RWPE1 (cell line): ENCODE measurements at regions not wholly inside any gene's neighbourhood (a gene's known extent, or its start where the extent isn't known, plus 50 kb on each side); places are given as distances from the start of the nearest gene placed in this dataset.

Source experiments
- CTCF ChIA-PET: fragments of 350-600 bp; sonication (Branson Sonifier 250); formaldehyde crosslinking; extraction: SDS; loops from one replicate; lab custom pipeline; 2021; lab: Yijun Ruan, JAX
- POLR2A ChIA-PET: fragments of 400-600 bp; formaldehyde crosslinking; extraction: SDS; loops from one replicate; lab custom pipeline; 2020; ENCODE audit warnings: antibody characterized with exemption; ENCODE audit not compliant: low non-redundant PET; lab: Yijun Ruan, JAX
- DNase-seq: peaks from one replicate; pipeline ENCODE4 v3.0.0; 2012; ENCODE audit warnings: low spot score
- H3K27ac ChIP-seq: fragments of 450-650 bp; 2 replicates; pipeline ENCODE4 v1.5.1; 2017
- CTCF ChIP-seq: fragments of 450-650 bp; conservative IDR thresholded peaks from 2 replicates; pipeline ENCODE4 v1.5.1; 2017; ENCODE audit warnings: low read depth, mild to moderate bottlenecking

- POLR2A ChIA-PET: no interaction called here
- TF ChIP-seq CTCF: no peak
- CTCF ChIA-PET: no interaction called here
Measured at GRCh38 chr2:144020047-144020446, 499.9 kb downstream of the ZEB2 start.

GRCh38 chr2:144015655-144016245 is 504.2 kb downstream of the ZEB2 start:
- CTCF ChIA-PET: no interaction called here
- no peak overlapping the region for H3K27ac ChIP-seq
- DNase-seq: peak; percentile 51
- POLR2A ChIA-PET: no interaction called here
- no peak for TF ChIP-seq CTCF

More at GRCh38 chr2:144020047-144020446, 499.9 kb downstream of the ZEB2 start:
- DNase-seq: no peak
- no peak overlapping the region for H3K27ac ChIP-seq

DNA sequence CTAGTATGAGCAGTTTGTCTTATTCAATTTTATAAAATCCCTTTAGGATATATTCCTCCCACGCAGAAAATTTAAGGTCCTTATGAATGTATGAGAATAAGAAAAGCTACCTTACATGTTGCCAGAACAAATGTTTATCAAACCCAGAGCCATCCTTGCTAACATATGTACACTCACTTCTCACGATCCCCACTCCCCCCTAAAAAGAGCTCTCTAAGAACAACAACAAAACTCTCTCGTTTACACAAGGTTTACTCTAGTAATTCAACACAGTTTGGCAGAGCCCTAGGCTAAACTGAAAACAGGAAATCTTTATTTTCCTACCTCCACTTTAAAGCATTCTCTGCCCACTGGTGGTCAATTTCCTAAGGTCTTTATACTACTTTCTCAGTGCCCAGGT is 504.9 kb downstream of the ZEB2 start:
- no peak for TF ChIP-seq CTCF
- ChIA-PET POLR2A (no interaction called here), CTCF (no interaction called here)
- no peak overlapping the region for H3K27ac ChIP-seq
- DNase-seq: no peak

GRCh38 chr2:144014103-144014502 is 505.8 kb downstream of the ZEB2 start:
- no peak for TF ChIP-seq CTCF
- DNase-seq: no peak
- H3K27ac ChIP-seq: no peak overlapping the region
- ChIA-PET CTCF (no interaction called here), POLR2A (no interaction called here)

- CTCF ChIA-PET: no interaction called here
- no peak for TF ChIP-seq CTCF
- DNase-seq: peak; percentile 8
- POLR2A ChIA-PET: no interaction called here
- H3K27ac ChIP-seq: no peak overlapping the region
Measured at GRCh38 chr2:144012304-144012703, 507.6 kb downstream of the ZEB2 start.

GRCh38 chr2:144011553-144011952 is 508.4 kb downstream of the ZEB2 start:
- no peak for TF ChIP-seq CTCF
- no peak overlapping the region for H3K27ac ChIP-seq
- CTCF ChIA-PET: no interaction called here
- POLR2A ChIA-PET: no interaction called here
- no peak for DNase-seq
